ENCODE measurements at regions not wholly inside any gene's neighbourhood (a gene's known extent, or its start where the extent isn't known, plus 50 kb on each side); places are given as distances from the start of the nearest gene placed in this dataset.

- TF ChIP-seq EZH2 (IDR thresholded peaks at IDR 0.05; ENCODE audit: borderline replicate concordance, low read length), result no peak
- TF ChIP-seq, protein P1, sequence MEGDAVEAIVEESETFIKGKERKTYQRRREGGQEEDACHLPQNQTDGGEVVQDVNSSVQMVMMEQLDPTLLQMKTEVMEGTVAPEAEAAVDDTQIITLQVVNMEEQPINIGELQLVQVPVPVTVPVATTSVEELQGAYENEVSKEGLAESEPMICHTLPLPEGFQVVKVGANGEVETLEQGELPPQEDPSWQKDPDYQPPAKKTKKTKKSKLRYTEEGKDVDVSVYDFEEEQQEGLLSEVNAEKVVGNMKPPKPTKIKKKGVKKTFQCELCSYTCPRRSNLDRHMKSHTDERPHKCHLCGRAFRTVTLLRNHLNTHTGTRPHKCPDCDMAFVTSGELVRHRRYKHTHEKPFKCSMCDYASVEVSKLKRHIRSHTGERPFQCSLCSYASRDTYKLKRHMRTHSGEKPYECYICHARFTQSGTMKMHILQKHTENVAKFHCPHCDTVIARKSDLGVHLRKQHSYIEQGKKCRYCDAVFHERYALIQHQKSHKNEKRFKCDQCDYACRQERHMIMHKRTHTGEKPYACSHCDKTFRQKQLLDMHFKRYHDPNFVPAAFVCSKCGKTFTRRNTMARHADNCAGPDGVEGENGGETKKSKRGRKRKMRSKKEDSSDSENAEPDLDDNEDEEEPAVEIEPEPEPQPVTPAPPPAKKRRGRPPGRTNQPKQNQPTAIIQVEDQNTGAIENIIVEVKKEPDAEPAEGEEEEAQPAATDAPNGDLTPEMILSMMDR (IDR thresholded peaks at IDR 0.05; ENCODE audit: low read length), result no peak
- H4K20me1 ChIP-seq (ENCODE audit: insufficient read depth, low read length), result no peaks in the 10 kb centered on the region
- H3F3A ChIP-seq (ENCODE audit: insufficient read depth, low read length), result no peaks in the 10 kb centered on the region
- H3K4me3 ChIP-seq (ENCODE audit: low read depth, low read length, poor library complexity, severe bottlenecking), result no peak overlapping the region
- no peaks in the 10 kb centered on the region for H3K36me3 ChIP-seq (ENCODE audit: insufficient read depth, low read length)
- H3K27me3 ChIP-seq (ENCODE audit: insufficient read depth, low read length), result no peaks in the 10 kb centered on the region
- H3K27ac ChIP-seq (ENCODE audit: low read depth, low read length, poor library complexity, severe bottlenecking), result no peak overlapping the region
- no peak overlapping the region for H2AFZ ChIP-seq (ENCODE audit: low read length)
- H3K79me2 ChIP-seq (ENCODE audit: insufficient read depth, low read length), result no peaks in the 10 kb centered on the region
- no peaks in the 10 kb centered on the region for H3K9me3 ChIP-seq (ENCODE audit: low read length)
- no peaks in the 10 kb centered on the region for H3K4me1 ChIP-seq (ENCODE audit: insufficient read depth, low read length, severe bottlenecking)
- no peaks in the 10 kb centered on the region for H3K9me2 ChIP-seq (ENCODE audit: low read depth, low read length)
- no peak overlapping the region for H3K4me2 ChIP-seq (ENCODE audit: low read length)
- no peak overlapping the region for H3K9ac ChIP-seq (ENCODE audit: low read length)
These were observed 61.1 kb upstream of the PWP1 start for GRCh38 chr12:107624493-107624892.

- Histone ChIP-seq H2AFZ (ENCODE audit: low read length) (no peak overlapping the region), H3K4me3 (ENCODE audit: low read depth, low read length, poor library complexity, severe bottlenecking) (no peak overlapping the region), H3K9me2 (ENCODE audit: low read depth, low read length) (no peaks in the 10 kb centered on the region), H3K9me3 (ENCODE audit: low read length) (no peaks in the 10 kb centered on the region), H3K4me2 (ENCODE audit: low read length) (no peak overlapping the region), H3K4me1 (ENCODE audit: insufficient read depth, low read length, severe bottlenecking) (no peaks in the 10 kb centered on the region), H3K79me2 (ENCODE audit: insufficient read depth, low read length) (no peaks in the 10 kb centered on the region), H3K36me3 (ENCODE audit: insufficient read depth, low read length) (no peaks in the 10 kb centered on the region), H4K20me1 (ENCODE audit: insufficient read depth, low read length) (no peaks in the 10 kb centered on the region), H3K9ac (ENCODE audit: low read length) (no peak overlapping the region), H3F3A (ENCODE audit: insufficient read depth, low read length) (no peaks in the 10 kb centered on the region), H3K27me3 (ENCODE audit: insufficient read depth, low read length) (no peaks in the 10 kb centered on the region), H3K27ac (ENCODE audit: low read depth, low read length, poor library complexity, severe bottlenecking) (no peak overlapping the region)
- no peak for TF ChIP-seq EZH2 (IDR thresholded peaks at IDR 0.05; ENCODE audit: borderline replicate concordance, low read length)
- TF ChIP-seq, protein P1 (IDR thresholded peaks at IDR 0.05; ENCODE audit: low read length), result no peak
These were observed 53.9 kb upstream of the PWP1 start for GRCh38 chr12:107631715-107632114.

DNA sequence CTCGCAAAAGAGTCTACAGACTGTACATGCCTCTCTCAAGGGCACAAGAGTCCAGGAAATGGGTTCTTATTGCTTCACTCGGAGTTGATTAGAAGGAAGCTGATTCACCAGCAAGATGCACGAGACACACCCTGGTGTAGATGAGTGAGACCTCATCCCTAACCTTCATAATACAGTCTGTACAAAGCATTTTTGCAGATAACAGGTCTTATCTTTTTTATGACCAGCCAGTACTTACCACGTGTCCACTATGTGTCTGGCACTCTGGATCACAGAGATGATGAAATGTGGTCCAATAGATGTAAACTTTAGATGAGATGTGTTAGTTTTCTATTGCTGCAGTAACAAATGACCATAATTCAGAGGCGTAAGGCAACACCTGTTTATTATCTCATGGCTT lies 53.4 kb upstream of the PWP1 start:
- no peak for TF ChIP-seq EZH2 (IDR thresholded peaks at IDR 0.05; ENCODE audit: borderline replicate concordance, low read length)
- TF ChIP-seq, protein P1 (IDR thresholded peaks at IDR 0.05; ENCODE audit: low read length), result no peak
- Histone ChIP-seq H4K20me1 (ENCODE audit: insufficient read depth, low read length) (no peaks in the 10 kb centered on the region), H3K9me3 (ENCODE audit: low read length) (no peaks in the 10 kb centered on the region), H3K36me3 (ENCODE audit: insufficient read depth, low read length) (no peaks in the 10 kb centered on the region), H3K27me3 (ENCODE audit: insufficient read depth, low read length) (no peaks in the 10 kb centered on the region), H3K4me1 (ENCODE audit: insufficient read depth, low read length, severe bottlenecking) (no peaks in the 10 kb centered on the region), H3K9ac (ENCODE audit: low read length) (no peak overlapping the region), H3K4me2 (ENCODE audit: low read length) (no peak overlapping the region), H3K27ac (ENCODE audit: low read depth, low read length, poor library complexity, severe bottlenecking) (no peak overlapping the region), H3F3A (ENCODE audit: insufficient read depth, low read length) (no peaks in the 10 kb centered on the region), H3K9me2 (ENCODE audit: low read depth, low read length) (no peaks in the 10 kb centered on the region), H2AFZ (ENCODE audit: low read length) (no peak overlapping the region), H3K79me2 (ENCODE audit: insufficient read depth, low read length) (no peaks in the 10 kb centered on the region), H3K4me3 (ENCODE audit: low read depth, low read length, poor library complexity, severe bottlenecking) (no peak overlapping the region)

All from OCI-LY1 (cell line).